Suprapubic skin (tissue), 4 donors: ENCODE measurements at regions not wholly inside any gene's neighbourhood (a gene's known extent, or its start where the extent isn't known, plus 50 kb on each side); places are given as distances from the start of the nearest gene placed in this dataset.

Experiments
- CTCF ChIP-seq, 2 donors: fragments of 200-600 bp in 1 of 2; fragments of 450-650 bp in 1 of 2; sonication (generic) in 1 of 2; IDR thresholded peaks; one replicate each; pipeline ENCODE4 v1.5.1; 2016 to 2019; ENCODE audit warnings: antibody characterized with exemption in 2 of 2, mild to moderate bottlenecking in 1 of 2, moderate library complexity in 1 of 2
- POLR2A ChIP-seq, 2 donors: fragments of 450-650 bp; IDR thresholded peaks; one replicate each; pipeline ENCODE4 v1.6.1; 2017; ENCODE audit warnings: antibody characterized with exemption in 2 of 2, mild to moderate bottlenecking in 2 of 2, moderate library complexity in 2 of 2
- POLR2AphosphoS5 ChIP-seq, 3 donors: sonication (generic); formaldehyde crosslinking; IDR thresholded peaks; one replicate each; pipeline ENCODE4 v1.6.1; 2017; ENCODE audit warnings: antibody characterized with exemption in 3 of 3

DNA sequence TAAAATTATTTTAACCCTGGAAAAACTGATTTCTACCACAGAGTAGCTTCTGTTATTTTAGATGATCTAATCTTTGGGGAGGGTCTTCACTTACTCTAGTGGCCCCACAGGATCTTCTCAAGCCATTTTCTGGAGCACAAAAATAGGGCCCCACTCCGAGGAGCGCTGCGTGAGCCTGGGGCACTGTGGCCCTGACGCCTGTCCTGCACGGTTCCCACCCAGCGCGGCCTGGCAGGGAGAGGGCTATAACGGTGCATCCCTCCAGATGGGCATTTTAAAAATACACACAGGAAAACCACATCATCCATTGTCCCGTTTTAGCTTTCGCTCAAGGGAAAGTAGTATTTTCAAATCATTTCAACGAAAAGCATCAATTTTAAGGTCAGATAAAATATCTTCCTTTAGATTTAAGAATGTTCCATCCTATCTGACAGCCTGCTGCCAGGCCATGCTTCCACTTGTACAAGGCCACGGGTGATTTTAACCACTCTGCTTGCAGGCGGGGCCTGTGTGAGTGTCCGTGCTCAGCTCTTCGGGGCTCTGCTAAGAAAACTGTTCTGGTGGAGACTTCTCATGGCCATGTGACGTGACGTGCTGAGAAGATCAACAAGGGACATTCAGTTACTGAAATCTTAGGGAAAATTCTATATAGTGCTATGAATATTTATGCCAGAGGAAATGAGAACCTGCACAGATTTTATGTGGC is 683.8 kb upstream of the SGCG start:
- TF ChIP-seq CTCF (IDR thresholded peaks at IDR 0.05): no peak
- TF ChIP-seq POLR2A (IDR thresholded peaks at IDR 0.05): no peak
- no peak for TF ChIP-seq POLR2AphosphoS5 (IDR thresholded peaks at IDR 0.05)
